SU-DHL-6 (cell line): ENCODE measurements at regions not wholly inside any gene's neighbourhood (a gene's known extent, or its start where the extent isn't known, plus 50 kb on each side); places are given as distances from the start of the nearest gene placed in this dataset.

Source experiments
- H2AFZ ChIP-seq: fragments of 200-600 bp; sonication (generic); 2 replicates; pipeline ENCODE4 v1.6.1; 2014; ENCODE audit warnings: low read depth, mild to moderate bottlenecking, moderate library complexity, mixed read lengths, antibody characterized with exemption, low read length; ENCODE audit not compliant: severe bottlenecking
- H3F3A ChIP-seq: fragments of 200-600 bp; shearing (Covaris generic); 2 replicates; pipeline ENCODE4 v1.6.0; 2016; ENCODE audit warnings: antibody characterized with exemption, mild to moderate bottlenecking; ENCODE audit not compliant: insufficient read depth
- H3K27ac ChIP-seq: fragments of 200-600 bp; sonication (generic); 2 replicates; pipeline ENCODE4 v1.5.1; 2016; ENCODE audit warnings: low read depth, mild to moderate bottlenecking, low read length, moderate library complexity, mixed read lengths
- H3K27me3 ChIP-seq: fragments of 200-600 bp; sonication (generic), shearing (Covaris generic); 2 replicates; pipeline ENCODE4 v1.6.0; 2014; ENCODE audit warnings: mild to moderate bottlenecking, low read length
- H3K36me3 ChIP-seq: fragments of 200-600 bp; sonication (generic); 2 replicates; pipeline ENCODE4 v1.6.1; 2014; ENCODE audit warnings: mild to moderate bottlenecking, low read length, mixed read lengths
- H3K4me2 ChIP-seq: fragments of 300-600, 200-600 bp; shearing (Covaris generic), sonication (generic); 2 replicates; pipeline ENCODE4 v1.6.0; 2014; ENCODE audit warnings: low read length, low read depth, mild to moderate bottlenecking; ENCODE audit not compliant: poor library complexity, severe bottlenecking
- H3K4me3 ChIP-seq: fragments of 200-600 bp; sonication (generic); 2 replicates; pipeline ENCODE4 v1.5.1; 2014; ENCODE audit warnings: antibody characterized with exemption, low read length, mild to moderate bottlenecking, mixed read lengths; ENCODE audit not compliant: insufficient read depth, poor library complexity, severe bottlenecking
- H3K79me2 ChIP-seq: fragments of 200-600 bp; sonication (generic); 2 replicates; pipeline ENCODE4 v1.6.1; 2014; ENCODE audit warnings: mild to moderate bottlenecking, low read length, moderate library complexity; ENCODE audit not compliant: insufficient read depth
- H3K9ac ChIP-seq: fragments of 200-600 bp; sonication (generic); 2 replicates; pipeline ENCODE4 v1.7.0; 2014; ENCODE audit warnings: mild to moderate bottlenecking, low read length
- H3K9me2 ChIP-seq: fragments of 200-600 bp; sonication (generic); replicated peaks from 2 replicates; pipeline ENCODE4 v1.6.1; 2014; ENCODE audit warnings: low read length; ENCODE audit not compliant: insufficient read depth
- H3K9me3 ChIP-seq: fragments of 200-600 bp; sonication (generic); 2 replicates; pipeline ENCODE4 v1.6.1; 2014; ENCODE audit warnings: low read length, mixed read lengths; ENCODE audit not compliant: insufficient read depth
- H4K20me1 ChIP-seq: fragments of 200-600 bp; sonication (generic); 2 replicates; pipeline ENCODE4 v1.6.1; 2014; ENCODE audit warnings: low read depth, mild to moderate bottlenecking, antibody characterized with exemption, low read length, moderate library complexity, mixed read lengths
- EZH2phosphoT487 ChIP-seq: fragments of 200-600 bp; sonication (generic), shearing (Covaris generic); conservative IDR thresholded peaks from 2 replicates; pipeline ENCODE4 v1.6.1; 2018; ENCODE audit warnings: mild to moderate bottlenecking, antibody characterized with exemption, low read length, moderate library complexity, mixed read lengths
- TF ChIP-seq, protein P1 (sequence below): fragments of 200-600 bp; sonication (generic); IDR thresholded peaks from one replicate; pipeline ENCODE4 v1.5.1; 2017; ENCODE audit warnings: antibody characterized with exemption, mild to moderate bottlenecking, low read length, moderate library complexity; ENCODE audit not compliant: insufficient read depth, poor library complexity, severe bottlenecking

DNA sequence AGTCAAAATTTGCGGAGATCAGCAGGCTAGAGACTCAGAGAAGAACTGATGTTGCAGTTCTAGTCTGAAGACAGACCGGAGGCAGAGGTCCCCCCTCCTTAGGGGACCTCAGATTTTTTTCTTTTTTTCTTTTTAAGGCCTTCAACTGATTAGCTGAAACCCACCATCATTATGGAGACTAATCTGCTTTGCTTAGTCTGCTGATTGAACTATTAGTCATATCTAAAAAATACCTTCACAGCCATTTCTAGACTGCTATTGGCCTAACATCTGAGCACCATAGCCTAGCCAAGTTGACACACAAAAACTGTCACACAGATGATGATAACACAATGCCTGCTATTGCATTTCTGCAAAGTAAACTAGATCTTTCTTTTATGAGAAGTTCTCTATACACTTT, 141.1 kb upstream of the TNFAIP3 start:
- no peaks in the 10 kb centered on the region for H3K36me3 ChIP-seq
- no peaks in the 10 kb centered on the region for H4K20me1 ChIP-seq
- no peaks in the 10 kb centered on the region for H3F3A ChIP-seq
- H3K4me3 ChIP-seq: no peak overlapping the region
- no peaks in the 10 kb centered on the region for H3K9me3 ChIP-seq
- H3K4me2 ChIP-seq: no peak overlapping the region
- no peaks in the 10 kb centered on the region for H3K9me2 ChIP-seq
- no peaks in the 10 kb centered on the region for H3K27me3 ChIP-seq
- no peak overlapping the region for H3K27ac ChIP-seq
- H3K9ac ChIP-seq: no peak overlapping the region
- H3K79me2 ChIP-seq: no peaks in the 10 kb centered on the region
- TF ChIP-seq EZH2phosphoT487: no peak
- TF ChIP-seq, protein P1, sequence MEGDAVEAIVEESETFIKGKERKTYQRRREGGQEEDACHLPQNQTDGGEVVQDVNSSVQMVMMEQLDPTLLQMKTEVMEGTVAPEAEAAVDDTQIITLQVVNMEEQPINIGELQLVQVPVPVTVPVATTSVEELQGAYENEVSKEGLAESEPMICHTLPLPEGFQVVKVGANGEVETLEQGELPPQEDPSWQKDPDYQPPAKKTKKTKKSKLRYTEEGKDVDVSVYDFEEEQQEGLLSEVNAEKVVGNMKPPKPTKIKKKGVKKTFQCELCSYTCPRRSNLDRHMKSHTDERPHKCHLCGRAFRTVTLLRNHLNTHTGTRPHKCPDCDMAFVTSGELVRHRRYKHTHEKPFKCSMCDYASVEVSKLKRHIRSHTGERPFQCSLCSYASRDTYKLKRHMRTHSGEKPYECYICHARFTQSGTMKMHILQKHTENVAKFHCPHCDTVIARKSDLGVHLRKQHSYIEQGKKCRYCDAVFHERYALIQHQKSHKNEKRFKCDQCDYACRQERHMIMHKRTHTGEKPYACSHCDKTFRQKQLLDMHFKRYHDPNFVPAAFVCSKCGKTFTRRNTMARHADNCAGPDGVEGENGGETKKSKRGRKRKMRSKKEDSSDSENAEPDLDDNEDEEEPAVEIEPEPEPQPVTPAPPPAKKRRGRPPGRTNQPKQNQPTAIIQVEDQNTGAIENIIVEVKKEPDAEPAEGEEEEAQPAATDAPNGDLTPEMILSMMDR: no peak
- no peak overlapping the region for H2AFZ ChIP-seq

DNA sequence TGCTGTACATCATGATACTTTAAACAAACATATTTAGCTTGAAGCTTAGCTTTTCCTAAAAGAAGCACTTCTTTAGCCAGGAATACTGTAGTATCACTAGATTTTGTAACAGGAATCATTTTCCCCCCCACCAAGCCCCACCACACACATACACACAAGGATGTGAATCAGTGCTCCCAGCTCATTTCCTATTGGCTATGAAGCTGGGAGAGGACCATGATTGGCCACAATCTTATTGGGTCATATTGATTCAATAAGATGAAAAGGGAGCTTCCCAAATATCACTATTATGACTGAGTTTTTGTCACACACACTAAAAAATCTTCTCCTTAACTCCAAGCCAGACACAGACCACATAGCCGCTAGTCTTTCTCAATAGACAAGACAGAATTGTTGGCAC, 140.5 kb upstream of the TNFAIP3 start:
- Histone ChIP-seq H3F3A (no peaks in the 10 kb centered on the region), H3K27me3 (no peaks in the 10 kb centered on the region), H3K9me2 (no peaks in the 10 kb centered on the region), H3K9ac (no peak overlapping the region), H3K27ac (no peak overlapping the region), H3K36me3 (no peaks in the 10 kb centered on the region), H3K9me3 (no peaks in the 10 kb centered on the region), H4K20me1 (no peaks in the 10 kb centered on the region), H2AFZ (no peak overlapping the region), H3K79me2 (no peaks in the 10 kb centered on the region), H3K4me2 (no peak overlapping the region), H3K4me3 (no peak overlapping the region)
- no peak for TF ChIP-seq EZH2phosphoT487
- TF ChIP-seq, protein P1: no peak

DNA sequence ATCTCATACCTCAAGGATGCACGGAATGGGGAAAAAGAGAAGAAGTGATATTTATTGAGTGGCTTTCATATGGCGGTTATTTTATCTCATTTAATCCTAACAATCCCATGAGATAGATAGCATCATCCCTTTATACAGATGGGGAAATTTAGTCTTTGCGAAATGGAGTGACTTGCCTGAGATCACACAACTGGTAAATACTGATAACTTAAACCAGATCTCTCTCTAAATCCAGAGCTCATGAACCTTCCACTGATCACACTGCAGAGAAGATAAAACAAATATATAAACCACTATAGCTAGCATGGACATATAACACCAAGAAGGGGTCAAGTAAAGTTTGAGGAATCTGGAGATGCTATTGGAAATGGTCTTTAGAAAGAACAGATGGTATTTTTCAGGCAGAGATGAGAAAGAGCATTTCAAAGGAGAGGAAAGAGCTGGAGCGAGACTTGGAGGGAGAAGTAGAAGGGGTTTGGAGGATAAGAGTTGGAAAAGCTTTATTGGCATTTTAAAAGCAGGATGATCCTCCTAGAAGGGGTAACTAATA, 139.8 kb upstream of the TNFAIP3 start:
- no peaks in the 10 kb centered on the region for H3F3A ChIP-seq
- no peak overlapping the region for H3K27ac ChIP-seq
- no peaks in the 10 kb centered on the region for H3K27me3 ChIP-seq
- TF ChIP-seq, protein P1: no peak
- no peak for TF ChIP-seq EZH2phosphoT487
- H3K9ac ChIP-seq: no peak overlapping the region
- H3K36me3 ChIP-seq: no peaks in the 10 kb centered on the region
- no peaks in the 10 kb centered on the region for H3K9me2 ChIP-seq
- no peak overlapping the region for H3K4me3 ChIP-seq
- H4K20me1 ChIP-seq: no peaks in the 10 kb centered on the region
- H3K4me2 ChIP-seq: no peak overlapping the region
- H3K9me3 ChIP-seq: no peaks in the 10 kb centered on the region
- no peaks in the 10 kb centered on the region for H3K79me2 ChIP-seq
- H2AFZ ChIP-seq: no peak overlapping the region
